Right kidney (tissue), 1 donor: ENCODE measurements at regions not wholly inside any gene's neighbourhood (a gene's known extent, or its start where the extent isn't known, plus 50 kb on each side); places are given as distances from the start of the nearest gene placed in this dataset.
A peak's percentile ranks its signal among the peaks of the same experiment; 100 is the strongest.
"Not testable (repeated sequence)": the region's sequence is repeated elsewhere in the genome, so short reads cannot be mapped to it uniquely, and the experiment has no call there.

Source experiments
- DNase-seq: peaks from one replicate; pipeline ENCODE4 v3.0.0-alpha.2; 2016

DNA sequence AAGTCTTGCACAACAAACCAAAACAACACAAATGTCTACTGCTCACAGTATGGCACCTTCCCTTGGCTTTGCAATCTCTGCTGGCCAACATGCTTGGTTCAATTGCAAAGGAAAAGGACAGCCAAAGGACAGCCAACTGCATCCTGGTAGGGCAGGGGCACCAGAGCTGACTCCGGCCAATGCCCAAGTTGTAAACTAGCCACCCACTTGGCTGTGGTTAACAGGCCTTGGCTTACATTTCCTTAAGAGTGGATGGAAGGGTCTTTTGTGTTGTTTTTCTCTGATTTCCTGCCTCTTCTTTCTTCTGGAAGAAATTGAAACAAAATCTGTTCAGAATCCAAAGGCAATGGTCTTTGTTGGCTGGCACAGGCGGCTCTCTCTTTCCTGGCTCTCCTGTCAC is 119.1 kb upstream of the TRIB2 start:
- DNase-seq, result no peak

DNA sequence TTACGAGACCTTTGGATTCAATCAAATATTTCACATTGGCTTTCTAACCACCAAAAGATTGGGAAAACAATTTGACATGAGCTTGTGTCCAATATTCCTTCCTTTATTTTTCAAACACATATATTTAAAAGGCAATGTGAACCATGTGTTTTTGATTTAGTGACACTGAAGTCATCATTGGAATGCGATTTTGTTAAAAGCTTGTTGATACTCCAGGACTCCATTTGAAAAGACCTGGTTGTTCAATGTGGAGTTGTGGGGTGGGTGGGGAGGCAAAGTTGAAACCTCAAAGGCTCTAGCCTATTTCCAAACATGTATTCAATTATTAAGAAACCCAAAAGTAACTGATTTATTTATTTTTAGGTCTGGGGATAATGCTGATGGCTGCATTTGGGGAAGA is 114.1 kb upstream of the TRIB2 start:
- DNase-seq, result no peak

DNA sequence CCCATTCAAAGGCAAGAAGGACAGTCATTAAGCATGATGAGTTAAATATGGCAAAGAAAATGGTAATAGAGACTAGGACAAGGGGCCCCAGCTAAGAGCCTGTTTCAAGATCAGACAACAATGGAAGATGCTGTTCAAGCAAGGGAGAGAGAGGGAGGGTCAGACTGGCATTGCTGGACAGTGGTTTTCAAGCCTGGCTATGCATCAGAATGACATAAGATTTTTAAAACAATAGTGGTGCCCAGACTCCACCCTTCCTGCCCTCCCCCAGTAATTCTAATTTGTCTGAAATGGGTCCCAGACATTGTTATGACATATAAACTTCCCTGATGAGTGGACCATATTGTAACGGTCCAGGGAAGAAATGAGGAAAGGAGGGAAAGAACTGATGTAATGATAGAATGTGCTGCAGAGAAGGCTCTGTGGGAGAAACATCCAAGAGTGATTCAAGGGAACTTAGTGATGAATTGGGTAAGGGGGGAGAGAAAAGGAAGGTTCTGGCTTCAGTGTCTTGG is 112.9 kb upstream of the TRIB2 start:
- no peak for DNase-seq

DNA sequence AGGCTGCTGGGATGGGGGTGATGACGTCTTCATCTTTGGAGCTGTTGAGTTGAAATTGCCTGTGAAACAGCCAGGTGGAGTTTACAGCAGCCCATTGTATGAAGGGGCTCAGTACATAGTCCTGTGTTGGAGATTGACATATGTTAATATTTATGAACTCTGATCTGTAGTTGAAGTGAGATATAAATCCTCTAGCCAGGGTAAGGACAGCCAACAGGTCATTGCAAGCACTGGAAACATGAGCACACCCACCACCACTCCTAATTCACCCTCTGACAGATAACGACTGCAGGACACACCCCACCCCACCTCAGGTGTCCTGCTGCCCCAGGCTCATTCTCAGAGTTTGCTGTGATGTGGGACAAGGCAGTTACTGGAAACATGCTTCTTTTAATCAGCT is 112.4 kb upstream of the TRIB2 start:
- DNase-seq, result no peak

DNA sequence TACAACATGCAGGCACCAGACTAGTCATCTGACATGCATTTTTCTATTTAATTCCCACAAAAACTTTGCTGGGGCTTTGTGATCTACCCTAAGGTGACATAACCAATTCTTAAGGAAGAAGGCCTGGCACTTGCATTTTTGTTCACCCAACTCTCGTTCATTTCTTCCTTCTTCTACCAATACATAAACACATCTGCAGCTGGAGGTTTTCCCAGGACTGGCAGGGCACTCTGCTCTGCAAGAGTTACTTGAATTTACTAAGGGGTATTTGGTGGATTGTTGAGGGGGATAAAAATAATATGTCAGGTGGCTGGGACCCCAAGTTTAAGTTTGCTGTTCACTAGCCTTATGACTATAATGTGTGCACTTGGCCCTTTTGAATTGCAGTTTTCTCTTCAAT is 111.4 kb upstream of the TRIB2 start:
- no peak for DNase-seq

DNA sequence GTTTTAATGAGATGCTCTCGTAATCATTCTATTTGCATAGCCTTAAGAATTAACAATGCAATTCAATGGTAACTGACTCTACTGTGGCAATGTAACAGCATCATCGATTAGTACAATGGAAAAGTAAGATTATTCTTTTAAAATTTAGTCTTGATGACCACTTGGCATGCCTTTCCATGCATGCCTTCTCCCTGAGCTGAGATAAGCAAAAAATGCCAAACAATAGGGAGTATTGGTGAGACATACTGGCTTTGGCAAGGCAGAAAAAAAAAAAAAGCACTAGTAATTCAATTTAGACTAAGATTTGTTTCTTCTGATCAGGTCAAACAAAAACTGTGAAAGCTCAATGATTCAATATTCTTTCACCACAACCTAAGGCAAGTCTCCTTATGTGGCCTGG is 110.8 kb upstream of the TRIB2 start:
- DNase-seq, result no peak

DNA sequence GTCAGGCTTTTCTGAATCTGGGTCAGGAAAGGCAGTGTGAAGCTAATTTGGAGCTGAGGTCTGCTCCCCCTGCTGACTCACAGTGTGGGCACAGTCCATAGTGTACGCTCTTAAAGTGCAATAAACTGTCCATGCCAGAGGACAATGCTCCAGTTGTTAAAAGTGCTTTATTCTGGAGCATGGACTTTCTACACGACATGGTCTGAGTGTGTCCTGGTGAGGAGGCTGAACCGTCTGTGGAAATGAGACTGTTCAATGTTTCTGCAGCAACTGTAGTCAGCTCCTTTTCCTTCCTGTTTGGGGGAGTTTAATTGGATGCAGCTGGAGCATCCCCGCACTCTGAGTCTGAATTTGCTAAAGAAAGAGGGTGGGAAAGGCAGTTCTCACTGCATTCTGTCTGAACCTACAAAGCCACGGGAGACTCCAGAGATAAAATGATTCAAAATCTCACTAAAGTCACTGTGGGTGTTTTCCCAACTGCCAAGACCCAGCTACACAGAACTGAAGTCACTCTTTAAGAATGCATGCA is 110.2 kb upstream of the TRIB2 start:
- peak; percentile 31 for DNase-seq

DNA sequence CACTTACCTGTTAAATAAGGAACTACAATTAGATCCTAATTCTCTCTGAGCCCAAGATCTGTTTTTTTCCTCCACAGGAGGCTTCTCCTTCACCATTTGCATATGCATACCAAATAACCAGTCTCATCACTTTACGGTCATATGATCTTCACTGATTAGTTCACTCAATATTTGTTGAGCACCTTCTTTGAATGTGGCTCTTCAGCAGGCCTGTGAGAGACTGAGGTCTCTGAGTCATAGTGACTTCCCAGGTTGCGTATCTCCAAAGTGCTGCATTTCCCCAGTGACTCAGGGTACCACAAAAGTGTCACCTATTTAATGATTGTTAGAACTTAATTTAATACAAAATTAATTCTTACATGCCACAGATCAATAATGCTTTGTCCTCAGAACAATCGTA is 108.8 kb upstream of the TRIB2 start:
- DNase-seq, result no peak

DNA sequence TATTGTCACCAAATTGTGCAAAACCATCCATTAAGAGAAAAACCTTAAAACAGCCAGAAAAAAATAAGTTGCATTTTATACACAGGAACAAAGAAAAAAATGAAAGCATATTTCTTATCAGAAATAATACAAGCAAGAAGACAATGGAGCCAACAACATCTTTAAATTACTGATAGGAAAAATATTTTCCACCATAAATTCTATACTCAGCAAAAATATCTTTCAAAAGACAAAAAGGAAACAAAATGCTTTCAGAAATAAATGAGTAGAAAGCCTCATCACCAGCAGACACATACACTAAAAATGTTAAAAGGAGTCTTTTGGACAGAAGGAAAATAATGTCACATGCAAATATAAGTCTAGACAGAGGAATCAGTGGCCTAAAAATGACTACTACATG is 106.4 kb upstream of the TRIB2 start:
- no peak for DNase-seq

DNA sequence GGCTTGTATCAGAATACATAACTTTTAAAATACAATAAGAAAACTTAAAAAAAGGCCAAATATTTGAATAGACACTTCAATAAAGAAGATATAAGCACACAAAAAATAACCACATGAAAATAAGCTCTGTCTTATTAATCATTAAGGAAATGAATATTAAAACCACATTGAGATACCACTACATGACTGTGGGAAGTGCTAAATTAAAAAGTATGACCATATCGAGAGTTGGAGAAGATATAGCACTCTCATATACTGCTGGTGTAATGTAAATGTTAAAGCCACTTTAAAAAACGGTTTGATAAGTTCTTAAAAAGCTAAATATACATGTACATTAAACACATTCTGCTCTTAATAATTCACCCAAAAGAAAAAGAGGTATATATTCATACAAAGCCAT is 104.6 kb upstream of the TRIB2 start:
- no peak for DNase-seq

DNA sequence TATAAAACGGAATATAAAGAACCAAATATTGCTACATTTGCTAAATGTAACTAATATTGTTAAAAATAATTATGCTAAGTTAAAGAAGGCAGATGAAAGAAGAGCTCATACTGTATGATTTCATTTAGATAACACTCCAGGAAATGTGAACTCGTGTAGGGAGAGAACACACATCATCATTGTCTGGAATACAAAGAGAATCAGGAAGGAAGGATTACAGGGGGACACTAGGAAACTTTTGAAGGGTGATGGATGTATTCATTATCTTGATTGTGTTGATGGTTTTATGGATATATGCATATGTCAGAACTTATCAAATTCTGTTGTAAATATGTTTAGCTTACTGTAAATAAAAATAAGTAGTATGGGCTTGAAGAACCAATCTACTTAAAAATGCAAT is 104.1 kb upstream of the TRIB2 start:
- DNase-seq, result no peak

DNA sequence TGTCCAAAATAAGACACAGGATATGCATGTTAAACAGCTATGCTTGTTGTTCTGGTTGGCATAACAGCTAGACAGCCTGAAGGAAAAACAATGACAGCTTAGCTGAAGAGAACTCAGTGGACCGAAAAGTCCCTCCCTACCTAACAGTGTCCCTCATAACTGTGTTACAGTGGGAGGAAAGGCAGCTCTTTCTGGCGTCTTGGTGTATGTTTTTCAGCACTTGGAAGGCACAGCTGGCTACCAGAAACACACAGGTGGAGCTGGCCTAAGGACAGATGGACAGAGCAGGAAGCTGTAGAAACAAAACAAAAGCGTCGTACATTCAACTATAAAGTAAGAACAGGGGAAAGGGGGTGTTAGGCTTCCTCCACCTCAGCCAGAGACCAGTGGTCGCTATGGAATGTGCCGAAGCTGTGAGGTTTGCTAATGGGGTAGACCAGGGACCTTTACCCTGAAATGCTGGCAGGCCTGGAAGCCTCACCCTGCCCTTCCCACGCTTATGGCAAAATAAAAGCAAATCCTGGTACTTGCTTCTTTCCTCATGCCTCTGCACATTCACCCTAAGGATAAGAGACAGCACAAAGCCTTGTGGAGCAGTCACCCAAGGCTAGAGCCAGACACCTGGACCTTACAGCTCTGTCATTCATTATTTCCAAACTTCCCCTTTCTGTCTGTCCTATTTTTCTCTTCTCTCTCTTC is 103.5 kb upstream of the TRIB2 start:
- peak; percentile 65 for DNase-seq

DNA sequence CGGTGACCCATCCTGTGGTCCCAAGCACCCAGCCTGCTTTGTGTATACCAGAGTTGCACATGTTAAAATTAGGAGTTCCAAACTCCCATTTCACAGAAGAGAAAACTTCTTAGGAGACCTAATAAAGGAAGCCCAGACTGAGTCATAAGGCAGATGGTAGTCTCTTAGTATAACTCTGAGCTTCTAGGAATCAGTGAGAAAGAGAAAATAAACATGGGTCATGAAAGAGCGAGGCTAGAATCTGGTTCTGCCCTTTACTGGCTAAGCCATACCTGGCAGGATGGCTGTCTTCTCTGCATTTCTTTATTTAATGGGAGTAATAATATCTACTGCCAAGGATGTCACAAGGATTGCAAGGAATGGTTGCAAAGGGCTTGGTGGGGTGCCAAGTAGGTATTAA is 101.2 kb upstream of the TRIB2 start:
- DNase-seq, result no peak

DNA sequence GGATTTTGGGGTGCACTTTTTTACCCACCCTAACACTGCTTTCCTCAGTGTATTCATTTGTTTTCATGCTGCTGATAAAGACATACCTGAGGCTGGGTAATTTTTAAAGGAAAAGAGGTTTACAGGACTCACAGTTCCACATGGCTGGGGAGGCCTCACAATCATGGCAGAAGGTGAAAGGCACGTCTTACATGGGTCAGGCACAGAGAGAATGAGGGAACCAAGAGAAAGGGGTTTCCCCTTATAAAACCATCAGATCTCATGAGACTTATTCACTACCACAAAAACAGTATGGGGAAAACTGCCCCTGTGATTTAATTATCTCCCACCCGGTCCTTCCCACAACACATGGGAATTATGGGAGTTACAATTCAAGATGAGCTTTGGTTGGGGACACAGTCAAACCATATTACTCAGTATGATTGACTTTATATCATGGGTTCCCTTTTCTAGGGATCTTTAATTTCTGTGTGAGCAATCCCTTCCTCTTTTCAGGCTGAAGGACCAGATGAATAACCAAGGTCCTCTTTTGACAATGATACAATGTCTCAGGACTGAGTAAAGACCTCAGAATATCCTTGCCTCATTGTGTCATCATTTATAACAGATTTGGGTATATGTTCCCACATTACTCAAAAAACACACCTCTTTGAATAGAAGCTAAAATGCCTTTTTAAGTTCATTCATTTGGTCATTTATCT is 100.1 kb upstream of the TRIB2 start:
- no peak for DNase-seq

DNA sequence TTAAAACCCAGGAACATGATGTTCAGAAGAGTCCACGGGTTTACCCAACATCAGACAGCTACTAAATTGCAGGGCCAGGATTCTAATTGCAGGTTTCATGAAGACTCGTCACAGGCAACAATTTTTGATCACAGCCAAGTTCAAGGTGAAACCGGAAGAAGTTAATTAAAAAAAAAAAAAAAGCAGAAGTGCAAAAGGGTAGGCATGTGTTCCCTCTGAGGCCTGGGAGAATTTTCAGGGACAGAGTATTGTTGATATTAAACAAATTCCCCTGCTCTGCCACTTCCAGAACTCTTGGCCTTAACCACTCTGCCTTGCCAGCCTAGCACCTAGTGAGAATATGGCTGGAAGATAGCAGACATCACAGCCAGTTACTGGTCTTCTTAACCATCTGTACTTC is 99.4 kb upstream of the TRIB2 start:
- DNase-seq, result no peak

DNA sequence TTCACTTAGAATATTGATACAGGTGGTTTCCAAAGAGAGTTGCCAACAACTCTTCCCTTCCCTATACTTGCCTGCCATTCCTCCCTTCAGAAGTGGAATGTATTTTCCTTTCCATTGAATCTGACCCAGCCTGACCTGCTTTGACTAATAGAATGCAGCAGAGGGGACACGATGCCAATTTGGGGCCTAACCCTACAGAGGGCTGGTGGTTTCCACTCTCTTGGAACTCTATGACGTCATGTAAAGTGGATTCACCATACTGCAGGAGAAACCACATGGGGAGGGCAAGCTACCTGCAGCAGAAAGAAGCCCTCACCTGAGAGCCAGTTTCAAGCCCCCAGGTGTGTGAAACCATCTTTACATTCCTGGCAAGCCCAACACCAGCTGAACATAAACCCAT is 98.9 kb upstream of the TRIB2 start:
- no peak for DNase-seq

DNA sequence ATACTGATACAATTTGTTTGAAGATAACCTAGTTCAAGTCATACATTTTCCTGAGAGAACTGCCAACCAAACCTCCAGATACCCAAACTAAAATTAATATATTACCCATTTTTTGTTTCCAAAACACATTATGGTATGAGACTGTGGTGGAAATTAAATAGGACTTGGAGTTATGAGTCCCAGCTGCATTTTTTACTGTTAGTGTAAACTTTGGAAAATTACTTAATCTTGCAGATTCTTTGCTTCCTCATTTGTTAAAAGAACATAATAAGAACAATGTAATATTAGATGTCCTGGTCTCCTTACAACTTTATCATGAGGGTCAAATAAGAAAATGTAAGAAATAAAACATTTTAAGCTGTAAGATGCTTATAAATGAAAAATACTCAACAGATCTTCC is 98.2 kb upstream of the TRIB2 start:
- DNase-seq, result no peak

DNA sequence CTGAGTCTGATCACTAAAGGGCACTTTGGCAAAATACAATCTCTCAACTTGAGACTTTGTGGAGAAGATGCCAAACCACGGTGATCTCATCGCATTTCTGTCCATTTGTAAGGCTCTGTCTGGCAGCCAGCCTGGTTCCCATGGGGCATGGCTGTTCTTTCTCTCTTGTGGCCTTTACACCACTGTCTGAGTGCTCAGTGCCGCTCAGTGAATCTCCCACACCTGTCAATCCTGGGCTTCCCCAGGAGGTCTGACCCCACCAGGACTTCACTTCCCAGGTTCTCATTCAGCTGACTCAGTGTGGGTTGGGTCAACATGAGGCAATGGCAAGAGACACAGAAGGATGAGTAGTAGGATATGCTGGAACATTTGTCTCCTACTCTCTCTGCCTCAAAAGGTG is 96.8 kb upstream of the TRIB2 start:
- no peak for DNase-seq

DNA sequence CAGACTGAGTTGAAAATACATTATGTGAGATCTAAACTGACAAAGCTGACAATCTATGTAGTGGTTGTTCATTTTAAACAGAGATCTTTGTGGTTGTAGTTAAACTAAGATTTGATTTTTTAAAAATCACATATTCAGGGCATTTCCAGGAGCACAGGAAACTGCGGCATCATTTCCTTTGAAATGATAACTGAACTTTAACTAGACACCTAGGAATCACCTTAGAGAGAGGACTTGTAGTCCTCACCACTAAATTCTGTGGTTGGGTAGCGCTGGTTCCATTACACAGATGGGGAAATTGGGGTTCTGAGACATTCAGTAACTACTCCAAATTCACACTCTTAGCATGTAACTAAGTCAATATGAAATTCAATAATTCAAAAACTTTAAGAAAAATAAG is 96.0 kb upstream of the TRIB2 start:
- DNase-seq, result no peak

DNA sequence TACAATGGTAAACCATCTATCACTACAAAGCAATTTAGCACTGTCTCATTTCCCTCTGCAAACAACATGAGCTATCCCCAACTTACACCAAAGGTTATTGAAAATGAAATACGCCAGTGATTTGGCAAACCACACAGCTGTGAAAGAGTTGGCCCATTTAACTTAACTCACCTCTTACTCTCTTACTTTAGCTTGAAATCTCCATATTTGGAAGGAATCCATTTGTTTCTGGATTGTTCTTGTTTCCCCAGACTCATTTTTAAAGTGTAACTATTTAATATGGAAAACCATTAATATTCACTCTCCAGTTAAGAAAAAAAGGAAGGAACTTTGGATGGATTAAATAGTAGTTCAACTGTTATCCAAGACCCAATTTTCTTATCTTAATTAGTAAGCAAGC is 93.7 kb upstream of the TRIB2 start:
- no peak for DNase-seq

DNA sequence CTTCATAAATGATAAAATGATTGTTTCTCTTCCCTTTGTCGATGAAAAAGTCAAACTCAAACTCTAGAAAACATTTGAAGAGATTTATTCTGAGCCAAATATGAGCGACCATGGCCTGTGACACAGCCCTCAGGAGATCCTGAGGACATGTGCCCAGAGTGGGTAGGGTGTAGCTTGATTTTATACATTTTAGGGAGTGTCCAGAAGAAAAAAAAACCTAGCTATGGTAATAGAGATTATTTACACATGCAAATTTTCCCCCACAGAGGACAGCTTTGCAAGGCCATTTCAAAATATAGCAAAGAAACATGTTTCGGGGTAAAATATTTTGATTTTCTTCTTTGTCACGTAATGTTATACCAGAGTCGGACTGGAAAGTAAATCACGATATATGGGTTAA is 92.4 kb upstream of the TRIB2 start:
- DNase-seq, result no peak

DNA sequence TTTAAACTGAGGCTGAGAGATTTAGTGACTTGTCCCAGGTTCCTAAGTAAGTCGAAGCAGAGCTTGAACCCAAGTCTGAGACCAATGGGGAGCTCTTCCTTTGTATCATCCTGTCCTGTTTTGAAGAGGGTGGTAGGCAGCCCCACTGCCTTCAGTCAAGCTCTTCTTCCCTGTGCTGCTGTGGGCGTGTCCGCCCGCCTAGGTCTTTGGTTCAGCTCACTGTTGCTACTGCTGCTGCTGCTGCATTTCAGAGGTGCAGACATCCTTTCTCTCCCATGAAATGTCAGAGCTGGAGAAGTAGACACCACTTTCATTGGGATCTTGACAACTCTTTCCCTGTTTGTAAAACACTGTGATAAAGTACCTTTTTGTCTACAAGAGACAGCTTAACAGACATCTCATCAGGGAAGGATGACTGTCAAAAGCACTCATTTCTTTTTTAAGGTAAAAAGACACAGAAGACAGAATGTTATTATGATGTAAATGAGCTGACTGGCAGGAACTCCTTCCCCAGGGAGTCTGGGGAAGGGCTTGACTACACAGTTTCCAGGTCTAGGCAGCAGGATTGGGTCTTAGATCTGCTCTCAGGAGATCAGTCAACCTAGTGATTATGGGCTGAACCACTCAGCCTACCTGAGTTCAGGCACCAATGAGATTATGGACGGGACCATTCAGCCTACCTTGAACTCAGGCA is 91.7 kb upstream of the TRIB2 start:
- no peak for DNase-seq

DNA sequence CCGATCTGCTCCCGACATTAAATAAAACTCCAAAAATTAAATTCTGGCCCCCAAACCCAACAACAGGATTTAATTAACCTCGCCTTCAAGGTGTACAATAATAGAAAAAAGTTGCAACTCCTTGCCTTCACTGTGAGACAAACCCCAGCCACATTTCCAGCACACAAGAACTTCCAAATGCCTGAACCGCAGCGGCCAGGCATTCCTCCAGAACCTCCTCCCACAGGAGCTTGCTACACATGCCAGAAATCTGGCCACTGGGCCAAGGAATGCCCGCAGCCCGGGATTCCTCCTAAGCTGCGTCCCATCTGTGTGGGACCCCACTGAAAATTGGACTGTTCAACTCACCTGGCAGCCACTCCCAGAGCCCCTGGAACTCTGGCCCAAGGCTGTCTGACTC is 88.2 kb upstream of the TRIB2 start:
- not testable (repeated sequence) for DNase-seq
